Liver (tissue), 7 donors: ENCODE measurements at regions not wholly inside any gene's neighbourhood (a gene's known extent, or its start where the extent isn't known, plus 50 kb on each side); places are given as distances from the start of the nearest gene placed in this dataset.
A peak's percentile ranks its signal among the peaks of the same experiment; 100 is the strongest.

Experiments used
- DNase-seq: peaks from one replicate; pipeline ENCODE4 v3.0.0-alpha.2; 2017; ENCODE audit warnings: low spot score
- H3K27ac ChIP-seq, 2 donors: one replicate each; pipeline ENCODE4 v1.7.0; 2013; ENCODE audit warnings: inconsistent platforms in 2 of 2, low read length in 2 of 2, control low read depth in 1 of 2, low read depth in 1 of 2, mild to moderate bottlenecking in 1 of 2
- H3K27me3 ChIP-seq, 4 donors: one replicate each; pipeline versions ENCODE4 v1.6.1 to v1.7.0; 2013; ENCODE audit warnings: low read length in 3 of 4, inconsistent platforms in 1 of 4, mild to moderate bottlenecking in 1 of 4, moderate library complexity in 1 of 4; ENCODE audit not compliant: control insufficient read depth in 4 of 4, insufficient read depth in 4 of 4
- H3K36me3 ChIP-seq, 4 donors: one replicate each; pipeline versions ENCODE4 v1.6.1 to v1.7.0; 2013; ENCODE audit warnings: low read length in 3 of 4, mild to moderate bottlenecking in 3 of 4, low read depth in 1 of 4, moderate library complexity in 1 of 4; ENCODE audit not compliant: control insufficient read depth in 4 of 4, insufficient read depth in 3 of 4
- H3K4me1 ChIP-seq, 4 donors: one replicate each; pipeline versions ENCODE4 v1.6.1 to v1.7.0; 2013; ENCODE audit warnings: low read length in 3 of 4, mild to moderate bottlenecking in 3 of 4, moderate library complexity in 1 of 4; ENCODE audit not compliant: control insufficient read depth in 4 of 4, insufficient read depth in 4 of 4
- H3K4me3 ChIP-seq, 3 donors: one replicate each; pipeline versions ENCODE4 v1.6.1 to v1.7.0; 2013; ENCODE audit warnings: low read length in 3 of 3, control low read depth in 1 of 3, low read depth in 1 of 3, mild to moderate bottlenecking in 1 of 3
- H3K9ac ChIP-seq, 2 donors: one replicate each; pipeline ENCODE4 v1.7.0; 2013; ENCODE audit warnings: low read length in 2 of 2, mild to moderate bottlenecking in 2 of 2, moderate library complexity in 2 of 2, control low read depth in 1 of 2, low read depth in 1 of 2
- H3K9me3 ChIP-seq, 4 donors: one replicate each; pipeline versions ENCODE4 v1.6.1 to v1.7.0; 2013; ENCODE audit warnings: low read length in 3 of 4; ENCODE audit not compliant: control insufficient read depth in 4 of 4
- EGR1 ChIP-seq, 2 donors: IDR thresholded peaks; 2 replicates each; pipeline ENCODE4 v1.6.1; 2016 to 2018; ENCODE audit warnings: antibody characterized with exemption in 2 of 2, low read depth in 2 of 2
- FOXA1 ChIP-seq: IDR thresholded peaks from 2 replicates; pipeline ENCODE4 v1.6.1; 2016; ENCODE audit warnings: antibody characterized with exemption
- FOXA2 ChIP-seq: IDR thresholded peaks from 2 replicates; pipeline ENCODE4 v1.6.1; 2016; ENCODE audit warnings: antibody characterized with exemption
- GABPA ChIP-seq, 2 donors: IDR thresholded peaks in 1 of 2; conservative IDR thresholded peaks in 1 of 2; 2 replicates each; pipeline ENCODE4 v1.6.1; 2016; ENCODE audit warnings: antibody characterized with exemption in 2 of 2, mild to moderate bottlenecking in 1 of 2, moderate library complexity in 1 of 2
- HNF4A ChIP-seq, 2 donors: conservative IDR thresholded peaks; 2 replicates each; pipeline ENCODE4 v1.6.1; 2016; ENCODE audit warnings: antibody characterized with exemption in 2 of 2, mild to moderate bottlenecking in 2 of 2
- HNF4G ChIP-seq: IDR thresholded peaks from 2 replicates; pipeline ENCODE4 v1.6.1; 2016; ENCODE audit warnings: antibody characterized with exemption
- MAX ChIP-seq: IDR thresholded peaks from 2 replicates; pipeline ENCODE4 v1.6.1; 2016; ENCODE audit warnings: antibody characterized with exemption
- NR2F2 ChIP-seq: IDR thresholded peaks from 2 replicates; pipeline ENCODE4 v1.6.1; 2016; ENCODE audit warnings: antibody characterized with exemption
- RAD21 ChIP-seq, 2 donors: IDR thresholded peaks; 2 replicates each; pipeline ENCODE4 v1.6.1; 2016; ENCODE audit warnings: antibody characterized with exemption in 2 of 2, mild to moderate bottlenecking in 2 of 2
- RXRA ChIP-seq, 2 donors: IDR thresholded peaks; 2 replicates each; pipeline ENCODE4 v1.6.1; 2017 to 2018; ENCODE audit warnings: antibody characterized with exemption in 2 of 2, mild to moderate bottlenecking in 1 of 2
- SP1 ChIP-seq: IDR thresholded peaks from 2 replicates; pipeline ENCODE4 v1.6.1; 2018; ENCODE audit warnings: antibody characterized with exemption, mild to moderate bottlenecking
- TAF1 ChIP-seq: conservative IDR thresholded peaks from 2 replicates; pipeline ENCODE4 v1.6.1; 2016; ENCODE audit warnings: antibody characterized with exemption, mild to moderate bottlenecking
- ZBTB33 ChIP-seq: IDR thresholded peaks from 2 replicates; pipeline ENCODE4 v1.6.1; 2016; ENCODE audit warnings: antibody characterized with exemption
- TF ChIP-seq, protein P1 (sequence below): IDR thresholded peaks from 2 replicates; pipeline ENCODE4 v1.6.1; 2016; ENCODE audit warnings: antibody characterized with exemption
- TF ChIP-seq, protein P2 (sequence below): fragments of 150-350 bp; IDR thresholded peaks from 2 replicates; pipeline ENCODE4 v1.5.1; 2017; ENCODE audit warnings: improper control_type of control experiment, low read depth, low read length; ENCODE audit not compliant: missing input control
- TF ChIP-seq, protein P3 (sequence below): IDR thresholded peaks from 2 replicates; pipeline ENCODE4 v1.6.1; 2016; ENCODE audit warnings: antibody characterized with exemption, mild to moderate bottlenecking
- donor health status: healthy.
- donor health status: healthy.
- donor health status: healthy.
- donor health status: healthy.

- Histone ChIP-seq H3K36me3 (no peaks in the 10 kb centered on the region), H3K4me1 (no peaks in the 10 kb centered on the region), H3K4me3 (no peak overlapping the region), H3K9ac (no peak overlapping the region), H3K9me3 (no peaks in the 10 kb centered on the region), H3K27ac (no peak overlapping the region), H3K27me3 (no peaks in the 10 kb centered on the region)
- DNase-seq, result peak; percentile 8
- TF ChIP-seq ZBTB33, result no peak
- TF ChIP-seq RAD21 (IDR thresholded peaks at IDR 0.05), result no peak
- TF ChIP-seq, protein P1, sequence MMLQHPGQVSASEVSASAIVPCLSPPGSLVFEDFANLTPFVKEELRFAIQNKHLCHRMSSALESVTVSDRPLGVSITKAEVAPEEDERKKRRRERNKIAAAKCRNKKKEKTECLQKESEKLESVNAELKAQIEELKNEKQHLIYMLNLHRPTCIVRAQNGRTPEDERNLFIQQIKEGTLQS, result no peak
- TF ChIP-seq TAF1, result no peak
- TF ChIP-seq, protein P2, sequence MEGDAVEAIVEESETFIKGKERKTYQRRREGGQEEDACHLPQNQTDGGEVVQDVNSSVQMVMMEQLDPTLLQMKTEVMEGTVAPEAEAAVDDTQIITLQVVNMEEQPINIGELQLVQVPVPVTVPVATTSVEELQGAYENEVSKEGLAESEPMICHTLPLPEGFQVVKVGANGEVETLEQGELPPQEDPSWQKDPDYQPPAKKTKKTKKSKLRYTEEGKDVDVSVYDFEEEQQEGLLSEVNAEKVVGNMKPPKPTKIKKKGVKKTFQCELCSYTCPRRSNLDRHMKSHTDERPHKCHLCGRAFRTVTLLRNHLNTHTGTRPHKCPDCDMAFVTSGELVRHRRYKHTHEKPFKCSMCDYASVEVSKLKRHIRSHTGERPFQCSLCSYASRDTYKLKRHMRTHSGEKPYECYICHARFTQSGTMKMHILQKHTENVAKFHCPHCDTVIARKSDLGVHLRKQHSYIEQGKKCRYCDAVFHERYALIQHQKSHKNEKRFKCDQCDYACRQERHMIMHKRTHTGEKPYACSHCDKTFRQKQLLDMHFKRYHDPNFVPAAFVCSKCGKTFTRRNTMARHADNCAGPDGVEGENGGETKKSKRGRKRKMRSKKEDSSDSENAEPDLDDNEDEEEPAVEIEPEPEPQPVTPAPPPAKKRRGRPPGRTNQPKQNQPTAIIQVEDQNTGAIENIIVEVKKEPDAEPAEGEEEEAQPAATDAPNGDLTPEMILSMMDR, result no peak
- TF ChIP-seq HNF4G, result no peak
- no peak for TF ChIP-seq GABPA (IDR thresholded peaks at IDR 0.05 in 1 of 2, conservative IDR thresholded peaks at IDR 0.05 in 1 of 2)
- TF ChIP-seq SP1, result no peak
- TF ChIP-seq FOXA1, result no peak
- no peak for TF ChIP-seq FOXA2
- TF ChIP-seq HNF4A (conservative IDR thresholded peaks at IDR 0.05), result no peak
- TF ChIP-seq NR2F2, result no peak
- TF ChIP-seq, protein P3, sequence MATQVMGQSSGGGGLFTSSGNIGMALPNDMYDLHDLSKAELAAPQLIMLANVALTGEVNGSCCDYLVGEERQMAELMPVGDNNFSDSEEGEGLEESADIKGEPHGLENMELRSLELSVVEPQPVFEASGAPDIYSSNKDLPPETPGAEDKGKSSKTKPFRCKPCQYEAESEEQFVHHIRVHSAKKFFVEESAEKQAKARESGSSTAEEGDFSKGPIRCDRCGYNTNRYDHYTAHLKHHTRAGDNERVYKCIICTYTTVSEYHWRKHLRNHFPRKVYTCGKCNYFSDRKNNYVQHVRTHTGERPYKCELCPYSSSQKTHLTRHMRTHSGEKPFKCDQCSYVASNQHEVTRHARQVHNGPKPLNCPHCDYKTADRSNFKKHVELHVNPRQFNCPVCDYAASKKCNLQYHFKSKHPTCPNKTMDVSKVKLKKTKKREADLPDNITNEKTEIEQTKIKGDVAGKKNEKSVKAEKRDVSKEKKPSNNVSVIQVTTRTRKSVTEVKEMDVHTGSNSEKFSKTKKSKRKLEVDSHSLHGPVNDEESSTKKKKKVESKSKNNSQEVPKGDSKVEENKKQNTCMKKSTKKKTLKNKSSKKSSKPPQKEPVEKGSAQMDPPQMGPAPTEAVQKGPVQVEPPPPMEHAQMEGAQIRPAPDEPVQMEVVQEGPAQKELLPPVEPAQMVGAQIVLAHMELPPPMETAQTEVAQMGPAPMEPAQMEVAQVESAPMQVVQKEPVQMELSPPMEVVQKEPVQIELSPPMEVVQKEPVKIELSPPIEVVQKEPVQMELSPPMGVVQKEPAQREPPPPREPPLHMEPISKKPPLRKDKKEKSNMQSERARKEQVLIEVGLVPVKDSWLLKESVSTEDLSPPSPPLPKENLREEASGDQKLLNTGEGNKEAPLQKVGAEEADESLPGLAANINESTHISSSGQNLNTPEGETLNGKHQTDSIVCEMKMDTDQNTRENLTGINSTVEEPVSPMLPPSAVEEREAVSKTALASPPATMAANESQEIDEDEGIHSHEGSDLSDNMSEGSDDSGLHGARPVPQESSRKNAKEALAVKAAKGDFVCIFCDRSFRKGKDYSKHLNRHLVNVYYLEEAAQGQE, result no peak
Observed at GRCh38 chr2:19829672-19830071, 72.1 kb downstream of the TTC32 start.

DNA sequence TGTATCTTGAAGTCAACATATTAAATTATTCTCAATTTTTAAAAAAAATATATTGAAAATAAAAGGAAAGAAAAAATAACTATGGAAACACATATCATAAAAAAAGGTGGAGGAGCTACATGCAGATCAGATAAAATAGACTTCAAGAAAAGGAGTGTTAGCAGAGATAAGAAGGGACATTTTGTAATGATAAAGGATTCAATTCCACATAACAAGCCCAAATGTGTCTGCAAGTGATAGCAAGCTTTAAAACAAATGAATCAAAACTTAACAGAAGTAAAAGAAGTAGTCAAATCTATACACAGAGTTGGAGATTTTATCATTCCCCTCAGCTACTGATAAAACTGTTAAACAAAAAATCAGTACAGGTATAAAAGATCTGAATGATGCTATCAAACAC, 74.9 kb downstream of the TTC32 start:
- no peak overlapping the region for H3K9ac ChIP-seq
- no peaks in the 10 kb centered on the region for H3K4me1 ChIP-seq
- no peaks in the 10 kb centered on the region for H3K27me3 ChIP-seq
- H3K36me3 ChIP-seq, result no peaks in the 10 kb centered on the region
- H3K27ac ChIP-seq, result no peak overlapping the region
- H3K4me3 ChIP-seq, result no peak overlapping the region
- TF ChIP-seq NR2F2 (no peak), TAF1 (no peak), RXRA (IDR thresholded peaks at IDR 0.05) (no peak), MAX (no peak), EGR1 (IDR thresholded peaks at IDR 0.05; ENCODE audit: low read depth in 2 of 2) (no peak), HNF4G (no peak), ZBTB33 (no peak)
- TF ChIP-seq, protein P1, result no peak
- no peaks in the 10 kb centered on the region for H3K9me3 ChIP-seq
- no peak for DNase-seq
